Neural progenitor cell (in vitro differentiated cells): ENCODE measurements at regions not wholly inside any gene's neighbourhood (a gene's known extent, or its start where the extent isn't known, plus 50 kb on each side); places are given as distances from the start of the nearest gene placed in this dataset.
"Not testable (repeated sequence)": the region's sequence is repeated elsewhere in the genome, so short reads cannot be mapped to it uniquely, and the experiment has no call there.

Experiments
- DNase-seq: peaks from one replicate; pipeline ENCODE4 v3.0.0-alpha.2; 2016; ENCODE audit warnings: low spot score
- H2AFZ ChIP-seq: fragments of 200-600 bp; sonication (generic); replicated peaks from 2 replicates; pipeline ENCODE4 v1.6.1; 2016; ENCODE audit warnings: antibody characterized with exemption
- H3F3A ChIP-seq: fragments of 200-600 bp; sonication (generic); 2 replicates; pipeline ENCODE4 v1.6.1; 2016; ENCODE audit warnings: antibody characterized with exemption, low read depth
- H3K27ac ChIP-seq: fragments of 200-600 bp; sonication (generic); 2 replicates; pipeline ENCODE4 v1.5.1; 2016; ENCODE audit warnings: mild to moderate bottlenecking
- H3K27me3 ChIP-seq: fragments of 200-600 bp; sonication (generic); 2 replicates; pipeline ENCODE4 v1.6.1; 2016; ENCODE audit warnings: mild to moderate bottlenecking, moderate library complexity
- H3K36me3 ChIP-seq: fragments of 200-600 bp; sonication (generic); 2 replicates; pipeline ENCODE4 v1.5.1; 2016
- H3K4me1 ChIP-seq: fragments of 200-600 bp; sonication (generic); 2 replicates; pipeline ENCODE4 v1.6.1; 2016; ENCODE audit warnings: mixed run types
- H3K4me2 ChIP-seq: fragments of 200-600 bp; sonication (generic); 2 replicates; pipeline ENCODE4 v1.6.1; 2016
- H3K4me3 ChIP-seq: fragments of 200-600 bp; sonication (generic); 2 replicates; pipeline ENCODE4 v1.5.1; 2016
- H3K79me2 ChIP-seq: fragments of 200-600 bp; sonication (generic); 2 replicates; pipeline ENCODE4 v1.6.1; 2016; ENCODE audit warnings: low read depth
- H3K9ac ChIP-seq: fragments of 200-600 bp; sonication (generic); 2 replicates; pipeline ENCODE4 v1.6.1; 2016
- H3K9me3 ChIP-seq: fragments of 200-600 bp; sonication (generic); 2 replicates; pipeline ENCODE4 v1.5.1; 2016; ENCODE audit warnings: low read depth
- H4K20me1 ChIP-seq: fragments of 200-600 bp; sonication (generic); 2 replicates; pipeline ENCODE4 v1.6.1; 2016; ENCODE audit warnings: low read depth
- H3K27ac Mint-ChIP-seq: 3 replicates; pipeline ENCODE4 v1.8.0; 2021; ENCODE audit warnings: mixed read lengths
- H3K27me3 Mint-ChIP-seq: 2 replicates; pipeline ENCODE4 v1.8.0; 2022; ENCODE audit warnings: low read depth, mild to moderate bottlenecking, inconsistent platforms, moderate library complexity, mixed read lengths; ENCODE audit not compliant: insufficient read depth
- H3K36me3 Mint-ChIP-seq: 3 replicates; pipeline ENCODE4 v1.8.0; 2021; ENCODE audit warnings: mixed read lengths
- H3K4me1 Mint-ChIP-seq: 3 replicates; pipeline ENCODE4 v1.8.0; 2021; ENCODE audit warnings: mixed read lengths
- H3K4me3 Mint-ChIP-seq: 3 replicates; pipeline ENCODE4 v1.8.0; 2021; ENCODE audit warnings: mild to moderate bottlenecking, moderate library complexity, mixed read lengths
- H3K9me3 Mint-ChIP-seq: 3 replicates; pipeline ENCODE4 v1.8.0; 2020; ENCODE audit warnings: mixed read lengths
- EZH2 ChIP-seq: fragments of 200-600 bp; sonication (generic); IDR thresholded peaks from 2 replicates; pipeline ENCODE4 v1.6.1; 2017; ENCODE audit warnings: antibody characterized with exemption, mild to moderate bottlenecking, moderate library complexity
- EZH2phosphoT487 ChIP-seq: fragments of 200-600 bp; sonication (generic); IDR thresholded peaks from 2 replicates; pipeline ENCODE4 v1.6.1; 2017; ENCODE audit warnings: antibody characterized with exemption
- TF ChIP-seq, protein P1 (sequence below): fragments of 200-600 bp; sonication (generic); IDR thresholded peaks from 2 replicates; pipeline ENCODE4 v1.5.1; 2017; ENCODE audit warnings: antibody characterized with exemption, mild to moderate bottlenecking

DNA sequence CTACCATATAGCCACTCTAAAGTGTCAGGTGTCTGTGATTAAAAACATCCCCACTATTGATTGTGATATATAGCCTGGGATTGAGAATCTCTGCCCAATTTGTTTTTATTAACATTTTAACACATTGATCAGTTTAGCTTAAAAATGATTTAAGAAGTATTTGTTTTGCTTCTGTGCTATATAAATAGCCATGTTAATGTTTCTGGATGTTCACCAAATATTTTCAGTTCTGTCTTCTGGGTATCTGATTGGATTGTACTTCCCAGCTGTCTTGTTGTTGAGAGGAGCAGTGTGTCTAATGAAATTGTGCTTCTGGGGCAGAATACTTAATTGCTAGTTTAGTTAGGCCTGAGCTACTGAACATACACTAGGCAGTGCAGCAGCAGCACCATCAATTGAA is 126.6 kb upstream of the TUSC1 start:
- no peak overlapping the region for H3K4me3 ChIP-seq
- no peak overlapping the region for H3K9ac ChIP-seq
- no peak for DNase-seq
- H3K4me1 Mint-ChIP-seq: no peaks in the 10 kb centered on the region
- H3K9me3 Mint-ChIP-seq: no peaks in the 10 kb centered on the region
- no peaks in the 10 kb centered on the region for H3K27me3 ChIP-seq
- no peaks in the 10 kb centered on the region for H3K36me3 Mint-ChIP-seq
- H3K4me1 ChIP-seq: peaks cover 3% of the 10 kb centered on the region
- H3K27ac Mint-ChIP-seq: no peak overlapping the region
- no peak overlapping the region for H3K4me2 ChIP-seq
- no peak overlapping the region for H2AFZ ChIP-seq
- H3K27ac ChIP-seq: no peak overlapping the region
- no peak for TF ChIP-seq EZH2
- TF ChIP-seq, protein P1, sequence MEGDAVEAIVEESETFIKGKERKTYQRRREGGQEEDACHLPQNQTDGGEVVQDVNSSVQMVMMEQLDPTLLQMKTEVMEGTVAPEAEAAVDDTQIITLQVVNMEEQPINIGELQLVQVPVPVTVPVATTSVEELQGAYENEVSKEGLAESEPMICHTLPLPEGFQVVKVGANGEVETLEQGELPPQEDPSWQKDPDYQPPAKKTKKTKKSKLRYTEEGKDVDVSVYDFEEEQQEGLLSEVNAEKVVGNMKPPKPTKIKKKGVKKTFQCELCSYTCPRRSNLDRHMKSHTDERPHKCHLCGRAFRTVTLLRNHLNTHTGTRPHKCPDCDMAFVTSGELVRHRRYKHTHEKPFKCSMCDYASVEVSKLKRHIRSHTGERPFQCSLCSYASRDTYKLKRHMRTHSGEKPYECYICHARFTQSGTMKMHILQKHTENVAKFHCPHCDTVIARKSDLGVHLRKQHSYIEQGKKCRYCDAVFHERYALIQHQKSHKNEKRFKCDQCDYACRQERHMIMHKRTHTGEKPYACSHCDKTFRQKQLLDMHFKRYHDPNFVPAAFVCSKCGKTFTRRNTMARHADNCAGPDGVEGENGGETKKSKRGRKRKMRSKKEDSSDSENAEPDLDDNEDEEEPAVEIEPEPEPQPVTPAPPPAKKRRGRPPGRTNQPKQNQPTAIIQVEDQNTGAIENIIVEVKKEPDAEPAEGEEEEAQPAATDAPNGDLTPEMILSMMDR: no peak
- TF ChIP-seq EZH2phosphoT487: no peak
- no peaks in the 10 kb centered on the region for H3K27me3 Mint-ChIP-seq
- no peaks in the 10 kb centered on the region for H3K79me2 ChIP-seq
- no peak overlapping the region for H3K4me3 Mint-ChIP-seq
- no peaks in the 10 kb centered on the region for H4K20me1 ChIP-seq
- H3K36me3 ChIP-seq: no peaks in the 10 kb centered on the region
- no peaks in the 10 kb centered on the region for H3F3A ChIP-seq
- H3K9me3 ChIP-seq: no peaks in the 10 kb centered on the region

- not testable (repeated sequence) for H3K79me2 ChIP-seq, H3K27ac Mint-ChIP-seq, H2AFZ ChIP-seq, H3K9me3 Mint-ChIP-seq, H3K9ac ChIP-seq, H3K9me3 ChIP-seq, H3K27ac ChIP-seq, H3K36me3 ChIP-seq, H3F3A ChIP-seq, H3K4me3 ChIP-seq, H3K36me3 Mint-ChIP-seq, H3K27me3 Mint-ChIP-seq, H4K20me1 ChIP-seq, H3K4me2 ChIP-seq, H3K4me3 Mint-ChIP-seq, DNase-seq, H3K4me1 Mint-ChIP-seq, H3K27me3 ChIP-seq, H3K4me1 ChIP-seq
Observed at GRCh38 chr9:25801989-25802388, 123.7 kb upstream of the TUSC1 start.

DNA sequence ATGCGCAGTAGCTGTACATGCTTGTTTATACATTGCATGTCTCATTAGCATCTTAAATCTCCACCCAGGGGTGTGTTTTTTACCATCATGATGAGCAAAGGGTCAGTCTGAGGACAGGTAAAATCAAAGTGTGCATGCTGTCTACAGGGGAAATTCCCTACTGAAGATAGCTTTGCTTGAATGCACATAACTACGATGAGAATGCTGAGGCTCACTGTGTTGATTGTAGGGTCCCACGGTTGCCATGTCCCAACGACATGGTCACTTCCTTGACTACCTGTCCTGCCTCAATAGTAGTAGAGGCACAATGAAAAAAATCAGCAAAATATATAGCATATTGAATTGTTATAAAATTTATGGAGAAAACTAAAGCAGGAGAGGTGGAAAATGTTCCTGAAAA is 95.6 kb upstream of the TUSC1 start:
- Mint-ChIP-seq H3K4me1 (no peaks in the 10 kb centered on the region), H3K4me3 (no peak overlapping the region), H3K27ac (no peak overlapping the region), H3K36me3 (no peaks in the 10 kb centered on the region), H3K27me3 (no peaks in the 10 kb centered on the region), H3K9me3 (no peaks in the 10 kb centered on the region)
- DNase-seq: no peak
- no peaks in the 10 kb centered on the region for H3K27me3 ChIP-seq
- H3K79me2 ChIP-seq: no peaks in the 10 kb centered on the region
- TF ChIP-seq EZH2phosphoT487: no peak
- no peak for TF ChIP-seq EZH2
- TF ChIP-seq, protein P1: no peak
- H3F3A ChIP-seq: no peaks in the 10 kb centered on the region
- H3K4me2 ChIP-seq: no peak overlapping the region
- no peaks in the 10 kb centered on the region for H3K4me1 ChIP-seq
- no peaks in the 10 kb centered on the region for H3K36me3 ChIP-seq
- H3K27ac ChIP-seq: no peak overlapping the region
- H3K9ac ChIP-seq: no peak overlapping the region
- no peaks in the 10 kb centered on the region for H3K9me3 ChIP-seq
- H2AFZ ChIP-seq: no peak overlapping the region
- no peaks in the 10 kb centered on the region for H4K20me1 ChIP-seq
- no peak overlapping the region for H3K4me3 ChIP-seq

DNA sequence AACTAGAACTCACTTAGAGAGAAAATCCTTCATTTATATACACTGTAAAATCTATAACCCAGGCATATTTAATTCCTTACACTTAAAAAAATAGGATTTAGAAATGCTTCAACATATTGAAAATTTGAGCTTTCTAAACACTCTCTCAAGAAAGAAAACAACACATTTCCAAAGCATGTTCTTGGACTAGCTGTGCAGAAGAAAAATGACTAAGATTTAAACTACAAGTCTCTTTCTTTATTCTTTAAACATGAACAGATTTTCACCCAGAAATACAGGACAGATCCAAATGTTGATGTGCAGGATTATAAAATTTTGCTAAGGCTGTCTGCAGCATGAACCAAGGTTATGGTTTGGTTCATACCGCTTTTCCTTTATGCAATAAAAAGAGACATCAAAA is 77.7 kb upstream of the TUSC1 start:
- no peak overlapping the region for H3K4me3 Mint-ChIP-seq
- no peak for TF ChIP-seq EZH2phosphoT487
- no peak for TF ChIP-seq EZH2
- TF ChIP-seq, protein P1: no peak

More for the DNA sequence above, 77.7 kb upstream of the TUSC1 start:
- H3K27me3 Mint-ChIP-seq: no peaks in the 10 kb centered on the region
- Histone ChIP-seq H3K27ac (no peak overlapping the region), H3K9me3 (no peaks in the 10 kb centered on the region), H2AFZ (no peak overlapping the region), H3K79me2 (no peaks in the 10 kb centered on the region), H3K4me2 (no peak overlapping the region), H3F3A (no peaks in the 10 kb centered on the region), H3K4me1 (no peaks in the 10 kb centered on the region), H3K36me3 (no peaks in the 10 kb centered on the region), H3K9ac (no peak overlapping the region), H4K20me1 (no peaks in the 10 kb centered on the region), H3K4me3 (no peak overlapping the region), H3K27me3 (no peaks in the 10 kb centered on the region)
- DNase-seq: no peak
- H3K9me3 Mint-ChIP-seq: no peaks in the 10 kb centered on the region
- H3K27ac Mint-ChIP-seq: no peak overlapping the region
- no peaks in the 10 kb centered on the region for H3K36me3 Mint-ChIP-seq
- H3K4me1 Mint-ChIP-seq: no peaks in the 10 kb centered on the region
